GM12878 (cell line): ENCODE measurements at regions not wholly inside any gene's neighbourhood (a gene's known extent, or its start where the extent isn't known, plus 50 kb on each side); places are given as distances from the start of the nearest gene placed in this dataset.

Experiments used
- ATAC-seq: fragments of 200-7000 bp; cut with Tn5 transposase; 3 replicates; pipeline ENCODE4 v1.9.1; 2020; ENCODE audit warnings: mild to moderate bottlenecking, moderate library complexity
- BruUV-seq: library from RNA; stranded (reverse); fragments of 400-500 nt; replicated peaks from 2 replicates; lab custom pipeline; 2021; lab: Mats Ljungman, UMichigan
- CTCF ChIA-PET: fragments of 300-600 bp; sonication (Branson Sonifier 250); formaldehyde crosslinking; extraction: SDS; loops from one replicate; lab custom pipeline; 2021; ENCODE audit warnings: inconsistent platforms; lab: Yijun Ruan, JAX
- POLR2A ChIA-PET: fragments of 350-600 bp; formaldehyde crosslinking; extraction: SDS; loops from one replicate; lab custom pipeline; 2021; ENCODE audit warnings: inconsistent platforms; lab: Charles Lee
- RAD21 ChIA-PET: fragments of 300-600 bp; sonication (Branson Sonifier 250); formaldehyde crosslinking; loops from one replicate; lab custom pipeline; 2023; ENCODE audit warnings: antibody characterized with exemption; ENCODE audit not compliant: unreplicated experiment; lab: Charles Lee
- SMC1A ChIA-PET: fragments of 300-600 bp; sonication (Branson Sonifier 250); formaldehyde crosslinking; loops from one replicate; lab custom pipeline; 2023; ENCODE audit not compliant: unreplicated experiment, uncharacterized antibody; lab: Charles Lee
- DNase-seq: peaks from one replicate; pipeline ENCODE4 v3.0.0-alpha.2; 2011; ENCODE audit warnings: low read depth, low spot score
- FAIRE-seq: peaks from 3 replicates; lab custom pipeline; 2011; peaks lifted over from hg19 to GRCh38; lab: Jason Lieb, UNC
- H2AFZ ChIP-seq: 2 replicates; pipeline ENCODE4 v1.6.0; 2011; ENCODE audit warnings: low read depth, low read length, control low read depth; ENCODE audit not compliant: control insufficient read depth
- H3K27ac ChIP-seq: 2 replicates; pipeline ENCODE4 v1.5.1; 2011; ENCODE audit warnings: control low read depth; ENCODE audit not compliant: control insufficient read depth, insufficient read depth
- H3K27me3 ChIP-seq, 2 experiments: replicated peaks in 1 of 2; 2 replicates each; pipeline versions ENCODE4 v1.6.0 to v1.6.1; 2011; ENCODE audit warnings: low read length in 1 of 2; ENCODE audit not compliant: control insufficient read depth in 2 of 2, insufficient read depth in 2 of 2
- H3K36me3 ChIP-seq, 2 experiments: 2 replicates each; pipeline ENCODE4 v1.5.1; 2011; ENCODE audit warnings: low read length in 1 of 2; ENCODE audit not compliant: control insufficient read depth in 2 of 2, insufficient read depth in 2 of 2
- H3K4me1 ChIP-seq: 2 replicates; pipeline ENCODE4 v1.6.1; 2011; ENCODE audit warnings: mild to moderate bottlenecking, low read length, moderate library complexity, mixed read lengths; ENCODE audit not compliant: control insufficient read depth, insufficient read depth
- H3K4me2 ChIP-seq: 2 replicates; pipeline ENCODE4 v1.6.0; 2011; ENCODE audit warnings: control low read depth; ENCODE audit not compliant: control insufficient read depth, insufficient read depth
- H3K4me3 ChIP-seq: fragments of 200-600 bp; sonication (generic); 2 replicates; pipeline ENCODE4 v1.5.1; 2016
- H3K79me2 ChIP-seq: 2 replicates; pipeline ENCODE4 v1.6.0; 2011; ENCODE audit warnings: low read length; ENCODE audit not compliant: control insufficient read depth, insufficient read depth
- H3K9ac ChIP-seq: 2 replicates; pipeline ENCODE4 v1.8.0; 2011; ENCODE audit warnings: low read length, control low read depth, mixed read lengths; ENCODE audit not compliant: control insufficient read depth, insufficient read depth
- H3K9me3 ChIP-seq: replicated peaks from 3 replicates; pipeline ENCODE4 v1.5.1; 2011; ENCODE audit warnings: mild to moderate bottlenecking, low read length; ENCODE audit not compliant: control insufficient read depth, insufficient read depth
- H4K20me1 ChIP-seq: 2 replicates; pipeline ENCODE4 v1.6.0; 2011; ENCODE audit not compliant: control insufficient read depth, insufficient read depth
- CBX5 ChIP-seq: sonication (generic); IDR thresholded peaks from 2 replicates; pipeline ENCODE4 v1.6.1; 2016; ENCODE audit warnings: low read depth, moderate library complexity, mild to moderate bottlenecking, inconsistent platforms
- CHD2 ChIP-seq: IDR thresholded peaks from 2 replicates; pipeline ENCODE4 v1.6.1; 2011; ENCODE audit warnings: low read depth, low read length, improper control_type of control experiment, borderline replicate concordance
- EZH2 ChIP-seq: IDR thresholded peaks from 2 replicates; pipeline ENCODE4 v1.6.1; 2012; ENCODE audit warnings: low read depth, mild to moderate bottlenecking, control low read depth, inconsistent platforms, low read length, borderline replicate concordance; ENCODE audit not compliant: control insufficient read depth
- HDGF ChIP-seq: fragments of 450-650 bp; IDR thresholded peaks from 2 replicates; pipeline ENCODE4 v1.6.1; 2016; ENCODE audit warnings: antibody characterized with exemption
- MTA2 ChIP-seq: fragments of 450-650 bp; IDR thresholded peaks from 2 replicates; pipeline ENCODE4 v1.6.1; 2016; ENCODE audit warnings: low read depth, mild to moderate bottlenecking, moderate library complexity
- NFIC ChIP-seq: IDR thresholded peaks from 2 replicates; pipeline ENCODE4 v1.6.1; 2012; ENCODE audit warnings: low read depth, mild to moderate bottlenecking, inconsistent platforms, low read length, moderate library complexity
- PAX8 ChIP-seq: fragments of 450-650 bp; IDR thresholded peaks from 2 replicates; pipeline ENCODE4 v1.6.1; 2017; ENCODE audit warnings: mild to moderate bottlenecking, moderate library complexity
- POU2F2 ChIP-seq: IDR thresholded peaks from 3 replicates; pipeline ENCODE4 v1.6.1; 2011; ENCODE audit warnings: low read depth, mild to moderate bottlenecking, low read length, borderline replicate concordance
- RAD21 ChIP-seq: IDR thresholded peaks from 2 replicates; pipeline ENCODE4 v1.6.1; 2011; ENCODE audit warnings: mild to moderate bottlenecking, low read depth, low read length, moderate library complexity; ENCODE audit not compliant: insufficient read depth
- RBBP5 ChIP-seq: fragments of 200-600 bp; sonication (generic); conservative IDR thresholded peaks from 2 replicates; pipeline ENCODE4 v1.6.1; 2016
- RUNX3 ChIP-seq: IDR thresholded peaks from 2 replicates; pipeline ENCODE4 v1.6.1; 2012; ENCODE audit warnings: low read length, inconsistent platforms
- SMAD1 ChIP-seq: fragments of 450-650 bp; IDR thresholded peaks from 2 replicates; pipeline ENCODE4 v1.6.1; 2018; ENCODE audit warnings: mild to moderate bottlenecking, low read depth; ENCODE audit not compliant: partially characterized antibody
- SUZ12 ChIP-seq: fragments of 200-600 bp; sonication (generic); IDR thresholded peaks from one replicate; pipeline ENCODE4 v1.6.1; 2018; ENCODE audit warnings: antibody characterized with exemption, mild to moderate bottlenecking; ENCODE audit not compliant: unreplicated experiment
- TARDBP ChIP-seq: IDR thresholded peaks from 2 replicates; pipeline ENCODE4 v1.6.1; 2016; ENCODE audit warnings: borderline replicate concordance
- TCF7 ChIP-seq: IDR thresholded peaks from 2 replicates; pipeline ENCODE4 v1.6.1; 2014; ENCODE audit warnings: antibody characterized with exemption, borderline replicate concordance
- ZBTB40 ChIP-seq: fragments of 450-650 bp; IDR thresholded peaks from 2 replicates; pipeline ENCODE4 v1.6.1; 2016; ENCODE audit warnings: mild to moderate bottlenecking, moderate library complexity, borderline replicate concordance
- ZNF207 ChIP-seq: fragments of 450-650 bp; IDR thresholded peaks from 2 replicates; pipeline ENCODE4 v1.6.1; 2014; ENCODE audit warnings: antibody characterized with exemption, mild to moderate bottlenecking, borderline replicate concordance
- WGBS: methylation state at CpG from one replicate; pipeline ENCODE4 v1.1.6; 2016; ENCODE audit warnings: low lambda C conversion rate; ENCODE audit not compliant: insufficient replicate concordance, insufficient coverage; ENCODE audit errors: missing lambda C conversion rate; 5-methylcytosine and 5-hydroxymethylcytosine counted together
- in situ Hi-C: fragments of 300-500 bp; cut with MboI; formaldehyde crosslinking; loops from 9 replicates; pipeline ENCODE4 v1.14.3; 2018; ENCODE audit warnings: mixed read lengths
- intact Hi-C: fragments of 100-400 bp; cut with micrococcal nuclease; formaldehyde crosslinking; loops from one replicate; pipeline ENCODE4 v1.14.2; 2022; ENCODE audit not compliant: unreplicated experiment
- TF ChIP-seq, protein P1 (sequence below): IDR thresholded peaks from 2 replicates; pipeline ENCODE4 v1.6.1; 2012; ENCODE audit warnings: low read depth, low read length, improper control_type of control experiment

- FAIRE-seq: no peak
- CTCF ChIA-PET: interaction anchor here (1.2 kb wide), 1 partner anchor 20 kb away, joined by 3 read pairs; no protein-coding TSS in a partner anchor
- TF ChIP-seq RBBP5: no peak
- no peak for TF ChIP-seq TARDBP
- 0 out of 2 replicates have a peak, but pooled peaks have one; percentile 70 for TF ChIP-seq EZH2
- TF ChIP-seq RUNX3: peak; percentile 28; the same call in 1 of the 2 replicates
- no peak for TF ChIP-seq SUZ12
- TF ChIP-seq NFIC: no peak
- TF ChIP-seq PAX8: no peak
- TF ChIP-seq, protein P1, sequence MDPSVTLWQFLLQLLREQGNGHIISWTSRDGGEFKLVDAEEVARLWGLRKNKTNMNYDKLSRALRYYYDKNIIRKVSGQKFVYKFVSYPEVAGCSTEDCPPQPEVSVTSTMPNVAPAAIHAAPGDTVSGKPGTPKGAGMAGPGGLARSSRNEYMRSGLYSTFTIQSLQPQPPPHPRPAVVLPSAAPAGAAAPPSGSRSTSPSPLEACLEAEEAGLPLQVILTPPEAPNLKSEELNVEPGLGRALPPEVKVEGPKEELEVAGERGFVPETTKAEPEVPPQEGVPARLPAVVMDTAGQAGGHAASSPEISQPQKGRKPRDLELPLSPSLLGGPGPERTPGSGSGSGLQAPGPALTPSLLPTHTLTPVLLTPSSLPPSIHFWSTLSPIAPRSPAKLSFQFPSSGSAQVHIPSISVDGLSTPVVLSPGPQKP: no peak
- no peak for TF ChIP-seq RAD21
- no peak for TF ChIP-seq POU2F2
- 0 out of 2 replicates have a peak, but pooled peaks have one; percentile 47 for TF ChIP-seq CBX5
- no peak for TF ChIP-seq HDGF
- no peak for TF ChIP-seq TCF7
- no peak for TF ChIP-seq ZBTB40
- TF ChIP-seq SMAD1: no peak
- no peak for TF ChIP-seq ZNF207
- TF ChIP-seq CHD2: no peak
- TF ChIP-seq MTA2: no peak
Measured at GRCh38 chr6:28816909-28817807, 106.6 kb downstream of the TRIM27 start.

More at GRCh38 chr6:28816909-28817807, 106.6 kb downstream of the TRIM27 start:
- Histone ChIP-seq H3K4me1 (peaks cover 3% of the 10 kb centered on the region; the same call in 1 of the 2 replicates), H2AFZ (no peak overlapping the region), H3K27ac (no peak overlapping the region), H3K9me3 (peaks cover 1% of the 10 kb centered on the region; the same call in 1 of the 3 replicates), H3K79me2 (no peaks in the 10 kb centered on the region), H3K9ac (no peak overlapping the region), H4K20me1 (no peaks in the 10 kb centered on the region), H3K4me2 (peak overlapping the region; percentile 59), H3K36me3 (no peaks in the 10 kb centered on the region), H3K4me3 (no peak overlapping the region), H3K27me3 (peaks cover 5 to 16% of the 10 kb centered on the region in 2 experiments)
- POLR2A ChIA-PET: no interaction called here
- peak; percentile 75 for ATAC-seq
- RAD21 ChIA-PET: no interaction called here
- DNase-seq: no peak
- SMC1A ChIA-PET: no interaction called here
- 8% methylated on average over 27 of the region's 27 CpGs for WGBS
- BruUV-seq: no TSS peak
- in situ Hi-C loops (no loop called here), intact Hi-C loops (no loop called here)
